K562 (cell line): ENCODE measurements at regions not wholly inside any gene's neighbourhood (a gene's known extent, or its start where the extent isn't known, plus 50 kb on each side); places are given as distances from the start of the nearest gene placed in this dataset.

Experiments
- CBX3 ChIP-seq, 2 experiments: IDR thresholded peaks; 1 replicate in 1 of 2; 2 replicates in 1 of 2; pipeline ENCODE4 v1.6.1; 2012; ENCODE audit warnings: inconsistent platforms in 2 of 2, low read length in 2 of 2, borderline replicate concordance in 1 of 2, control low read depth in 1 of 2
- CHD1 ChIP-seq: fragments of 200-600 bp; sonication (generic); IDR thresholded peaks from one replicate; pipeline ENCODE4 v1.6.1; 2012; ENCODE audit warnings: mild to moderate bottlenecking, moderate library complexity, low read length, inconsistent platforms
- CREM ChIP-seq: IDR thresholded peaks from 2 replicates; pipeline ENCODE4 v1.6.1; 2014; ENCODE audit warnings: antibody characterized with exemption, low read depth
- ETV5 ChIP-seq: sonication (generic); formaldehyde crosslinking; IDR thresholded peaks from 2 replicates; pipeline ENCODE4 v1.4.0; 2020; ENCODE audit warnings: low read depth, mild to moderate bottlenecking, missing genetic modification reagents
- FOS ChIP-seq: IDR thresholded peaks from 3 replicates; pipeline ENCODE4 v1.6.1; 2011; ENCODE audit not compliant: insufficient read length; ENCODE audit errors: extremely low read depth
- FOXA3 ChIP-seq, 2 experiments: fragments of 450-650 bp in 1 of 2; sonication (generic) in 1 of 2; formaldehyde crosslinking; IDR thresholded peaks in 1 of 2; conservative IDR thresholded peaks in 1 of 2; 2 replicates each; pipeline versions ENCODE4 v1.4.0 to v1.8.0; 2020 to 2022; ENCODE audit warnings: mild to moderate bottlenecking in 2 of 2, missing genetic modification reagents in 1 of 2
- FOXJ2 ChIP-seq: fragments of 200-800 bp; sonication (Bioruptor generic); IDR thresholded peaks from 2 replicates; pipeline ENCODE4 v1.6.1; 2016; ENCODE audit warnings: missing genetic modification characterization, missing compliant biosample characterization
- HDAC1 ChIP-seq, 2 experiments: fragments of 450-650 bp; IDR thresholded peaks; 2 replicates each; pipeline ENCODE4 v1.6.1; 2016 to 2017; ENCODE audit warnings: inconsistent platforms in 1 of 2, mild to moderate bottlenecking in 1 of 2, moderate library complexity in 1 of 2
- MCM5 ChIP-seq: fragments of 450-650 bp; IDR thresholded peaks from 2 replicates; pipeline ENCODE4 v1.6.1; 2016; ENCODE audit warnings: low read depth
- MECOM ChIP-seq: fragments of 250-450 bp; sonication (Bioruptor Pico); IDR thresholded peaks from 2 replicates; pipeline ENCODE4 v1.8.0; 2022; ENCODE audit warnings: inconsistent platforms
- NELFE ChIP-seq: IDR thresholded peaks from 2 replicates; pipeline ENCODE4 v1.6.1; 2011; ENCODE audit warnings: mild to moderate bottlenecking; ENCODE audit not compliant: insufficient read depth, insufficient read length
- PML ChIP-seq: IDR thresholded peaks from 2 replicates; pipeline ENCODE4 v1.6.1; 2012; ENCODE audit warnings: low read length, inconsistent platforms
- PURB ChIP-seq: sonication (generic); formaldehyde crosslinking; IDR thresholded peaks from 2 replicates; pipeline ENCODE4 v1.9.0; 2021; ENCODE audit warnings: low read depth, mild to moderate bottlenecking, missing genetic modification reagents
- SMARCC2 ChIP-seq: fragments of 450-650 bp; IDR thresholded peaks from 2 replicates; pipeline ENCODE4 v1.6.1; 2017; ENCODE audit warnings: antibody characterized with exemption, moderate library complexity, mild to moderate bottlenecking, low read depth
- SOX6 ChIP-seq: fragments of 450-650 bp; IDR thresholded peaks from 2 replicates; pipeline ENCODE4 v1.6.1; 2014; ENCODE audit warnings: mild to moderate bottlenecking
- ZNF12 ChIP-seq: sonication (generic); formaldehyde crosslinking; IDR thresholded peaks from 2 replicates; pipeline ENCODE4 v1.4.0; 2020; ENCODE audit warnings: mild to moderate bottlenecking, missing genetic modification reagents
- ZNF24 ChIP-seq: fragments of 450-650 bp; IDR thresholded peaks from 2 replicates; pipeline ENCODE4 v1.6.1; 2016
- ZNF274 ChIP-seq: IDR thresholded peaks from 2 replicates; pipeline ENCODE4 v1.6.1; 2011; ENCODE audit warnings: low read depth, mild to moderate bottlenecking, low read length, moderate library complexity, borderline replicate concordance
- ZNF589 ChIP-seq: fragments of 200-800 bp; sonication (Bioruptor generic); IDR thresholded peaks from 2 replicates; pipeline ENCODE4 v1.6.1; 2016; ENCODE audit warnings: low read depth, missing genetic modification characterization, missing compliant biosample characterization
- ZNF668 ChIP-seq: fragments of 250-450 bp; sonication (Bioruptor Pico); IDR thresholded peaks from 2 replicates; pipeline ENCODE4 v1.8.0; 2022; ENCODE audit warnings: mild to moderate bottlenecking, inconsistent platforms
- TF ChIP-seq, protein P1 (sequence below): fragments of 450-650 bp; IDR thresholded peaks from 2 replicates; pipeline ENCODE4 v1.7.1; 2018; ENCODE audit warnings: mild to moderate bottlenecking, low read depth; ENCODE audit not compliant: partially characterized antibody
- TF ChIP-seq, protein P2 (sequence below): fragments of 250-450 bp; sonication (Bioruptor Pico); IDR thresholded peaks from 2 replicates; pipeline ENCODE4 v1.8.0; 2021; ENCODE audit warnings: moderate library complexity, mild to moderate bottlenecking, inconsistent platforms

DNA sequence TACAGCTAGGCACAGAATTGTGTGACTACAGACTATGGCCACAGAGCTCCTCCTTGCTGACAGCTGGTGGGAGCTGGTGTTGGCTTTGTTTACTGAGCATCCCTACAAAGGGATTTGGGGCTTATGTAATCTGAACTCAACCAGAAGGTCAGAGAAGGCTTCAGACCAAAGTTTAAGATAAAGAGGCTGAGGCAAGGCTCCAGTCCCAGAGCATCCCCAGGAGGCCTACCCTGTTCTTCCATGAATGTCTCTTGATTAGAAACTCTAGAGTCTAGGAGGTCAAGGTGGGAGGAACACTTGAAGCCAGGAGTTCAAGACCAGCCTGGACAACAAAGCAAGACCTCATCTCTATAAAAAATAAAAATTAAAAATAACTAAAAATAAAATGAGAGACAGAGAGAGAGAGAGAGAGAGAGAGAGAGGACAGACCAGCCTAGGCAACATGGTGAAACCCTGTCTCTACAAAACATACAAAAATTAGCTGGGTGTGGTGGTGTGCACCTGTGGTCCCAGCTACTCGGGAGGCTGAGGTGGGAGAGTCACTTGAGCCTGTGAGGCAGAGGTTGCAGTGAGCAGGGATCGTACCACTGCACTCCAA lies 125.5 kb upstream of the SERPIND1 start (continued):
- no peak for TF ChIP-seq ZNF24
- TF ChIP-seq ZNF274, result no peak
- TF ChIP-seq PML, result no peak
- no peak for TF ChIP-seq ZNF668 (CRISPR knock-in tag)
- no peak for TF ChIP-seq CHD1
- no peak for TF ChIP-seq MECOM (CRISPR knock-in tag)
- TF ChIP-seq PURB (CRISPR knock-in tag), result no peak; the same call in 1 of the 2 replicates
- TF ChIP-seq CREM, result no peak
- TF ChIP-seq MCM5, result no peak
- TF ChIP-seq ZNF12, result 0 out of 2 replicates have a peak, but pooled peaks have one; percentile 6
- TF ChIP-seq, protein P1, sequence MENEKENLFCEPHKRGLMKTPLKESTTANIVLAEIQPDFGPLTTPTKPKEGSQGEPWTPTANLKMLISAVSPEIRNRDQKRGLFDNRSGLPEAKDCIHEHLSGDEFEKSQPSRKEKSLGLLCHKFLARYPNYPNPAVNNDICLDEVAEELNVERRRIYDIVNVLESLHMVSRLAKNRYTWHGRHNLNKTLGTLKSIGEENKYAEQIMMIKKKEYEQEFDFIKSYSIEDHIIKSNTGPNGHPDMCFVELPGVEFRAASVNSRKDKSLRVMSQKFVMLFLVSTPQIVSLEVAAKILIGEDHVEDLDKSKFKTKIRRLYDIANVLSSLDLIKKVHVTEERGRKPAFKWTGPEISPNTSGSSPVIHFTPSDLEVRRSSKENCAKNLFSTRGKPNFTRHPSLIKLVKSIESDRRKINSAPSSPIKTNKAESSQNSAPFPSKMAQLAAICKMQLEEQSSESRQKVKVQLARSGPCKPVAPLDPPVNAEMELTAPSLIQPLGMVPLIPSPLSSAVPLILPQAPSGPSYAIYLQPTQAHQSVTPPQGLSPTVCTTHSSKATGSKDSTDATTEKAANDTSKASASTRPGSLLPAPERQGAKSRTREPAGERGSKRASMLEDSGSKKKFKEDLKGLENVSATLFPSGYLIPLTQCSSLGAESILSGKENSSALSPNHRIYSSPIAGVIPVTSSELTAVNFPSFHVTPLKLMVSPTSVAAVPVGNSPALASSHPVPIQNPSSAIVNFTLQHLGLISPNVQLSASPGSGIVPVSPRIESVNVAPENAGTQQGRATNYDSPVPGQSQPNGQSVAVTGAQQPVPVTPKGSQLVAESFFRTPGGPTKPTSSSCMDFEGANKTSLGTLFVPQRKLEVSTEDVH, result no peak
- no peak for TF ChIP-seq SMARCC2
- no peak for TF ChIP-seq NELFE
- no peak for TF ChIP-seq FOS
- TF ChIP-seq, protein P2, sequence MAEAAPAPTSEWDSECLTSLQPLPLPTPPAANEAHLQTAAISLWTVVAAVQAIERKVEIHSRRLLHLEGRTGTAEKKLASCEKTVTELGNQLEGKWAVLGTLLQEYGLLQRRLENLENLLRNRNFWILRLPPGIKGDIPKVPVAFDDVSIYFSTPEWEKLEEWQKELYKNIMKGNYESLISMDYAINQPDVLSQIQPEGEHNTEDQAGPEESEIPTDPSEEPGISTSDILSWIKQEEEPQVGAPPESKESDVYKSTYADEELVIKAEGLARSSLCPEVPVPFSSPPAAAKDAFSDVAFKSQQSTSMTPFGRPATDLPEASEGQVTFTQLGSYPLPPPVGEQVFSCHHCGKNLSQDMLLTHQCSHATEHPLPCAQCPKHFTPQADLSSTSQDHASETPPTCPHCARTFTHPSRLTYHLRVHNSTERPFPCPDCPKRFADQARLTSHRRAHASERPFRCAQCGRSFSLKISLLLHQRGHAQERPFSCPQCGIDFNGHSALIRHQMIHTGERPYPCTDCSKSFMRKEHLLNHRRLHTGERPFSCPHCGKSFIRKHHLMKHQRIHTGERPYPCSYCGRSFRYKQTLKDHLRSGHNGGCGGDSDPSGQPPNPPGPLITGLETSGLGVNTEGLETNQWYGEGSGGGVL (CRISPR knock-in tag), result no peak
- TF ChIP-seq SOX6, result peak; percentile 49
- peak in 1 of 2 experiments; percentile 43; a peak in 1 of 4 replicates for TF ChIP-seq HDAC1 (IDR thresholded peaks at IDR 0.05)
- no peak for TF ChIP-seq ZNF589 (CRISPR knock-in tag)
- peak in 1 of 2 experiments; percentile 42; a peak in 1 of 3 replicates for TF ChIP-seq CBX3 (IDR thresholded peaks at IDR 0.05; ENCODE audit: borderline replicate concordance in 1 of 2, low read length in 2 of 2)
- TF ChIP-seq ETV5 (CRISPR knock-in tag), result no peak
- TF ChIP-seq FOXJ2 (tag), result peak; percentile 51; the same call in 1 of the 2 replicates
- TF ChIP-seq FOXA3 (CRISPR knock-in tag; conservative IDR thresholded peaks at IDR 0.05 in 1 of 2, IDR thresholded peaks at IDR 0.05 in 1 of 2), result peak; percentile 62 to 80; a peak in 3 of 4 replicates
